GM12878 (cell line): ENCODE measurements at regions not wholly inside any gene's neighbourhood (a gene's known extent, or its start where the extent isn't known, plus 50 kb on each side); places are given as distances from the start of the nearest gene placed in this dataset.
"Not testable (repeated sequence)": the region's sequence is repeated elsewhere in the genome, so short reads cannot be mapped to it uniquely, and the experiment has no call there.

Experiments
- ATAC-seq: fragments of 200-7000 bp; cut with Tn5 transposase; 3 replicates; pipeline ENCODE4 v1.9.1; 2020; ENCODE audit warnings: mild to moderate bottlenecking, moderate library complexity
- BruUV-seq: library from RNA; stranded (reverse); fragments of 400-500 nt; replicated peaks from 2 replicates; lab custom pipeline; 2021; lab: Mats Ljungman, UMichigan
- CTCF ChIA-PET: fragments of 300-600 bp; sonication (Branson Sonifier 250); formaldehyde crosslinking; extraction: SDS; loops from one replicate; lab custom pipeline; 2021; ENCODE audit warnings: inconsistent platforms; lab: Yijun Ruan, JAX
- POLR2A ChIA-PET: fragments of 350-600 bp; formaldehyde crosslinking; extraction: SDS; loops from one replicate; lab custom pipeline; 2021; ENCODE audit warnings: inconsistent platforms; lab: Charles Lee
- RAD21 ChIA-PET: fragments of 300-600 bp; sonication (Branson Sonifier 250); formaldehyde crosslinking; loops from one replicate; lab custom pipeline; 2023; ENCODE audit warnings: antibody characterized with exemption; ENCODE audit not compliant: unreplicated experiment; lab: Charles Lee
- SMC1A ChIA-PET: fragments of 300-600 bp; sonication (Branson Sonifier 250); formaldehyde crosslinking; loops from one replicate; lab custom pipeline; 2023; ENCODE audit not compliant: unreplicated experiment, uncharacterized antibody; lab: Charles Lee
- DNase-seq: peaks from one replicate; pipeline ENCODE4 v3.0.0-alpha.2; 2011; ENCODE audit warnings: low read depth, low spot score
- FAIRE-seq: peaks from 3 replicates; lab custom pipeline; 2011; peaks lifted over from hg19 to GRCh38; lab: Jason Lieb, UNC
- H2AFZ ChIP-seq: 2 replicates; pipeline ENCODE4 v1.6.0; 2011; ENCODE audit warnings: low read depth, low read length, control low read depth; ENCODE audit not compliant: control insufficient read depth
- H3K27ac ChIP-seq: 2 replicates; pipeline ENCODE4 v1.5.1; 2011; ENCODE audit warnings: control low read depth; ENCODE audit not compliant: control insufficient read depth, insufficient read depth
- H3K27me3 ChIP-seq, 2 experiments: replicated peaks in 1 of 2; 2 replicates each; pipeline versions ENCODE4 v1.6.0 to v1.6.1; 2011; ENCODE audit warnings: low read length in 1 of 2; ENCODE audit not compliant: control insufficient read depth in 2 of 2, insufficient read depth in 2 of 2
- H3K36me3 ChIP-seq, 2 experiments: 2 replicates each; pipeline ENCODE4 v1.5.1; 2011; ENCODE audit warnings: low read length in 1 of 2; ENCODE audit not compliant: control insufficient read depth in 2 of 2, insufficient read depth in 2 of 2
- H3K4me1 ChIP-seq: 2 replicates; pipeline ENCODE4 v1.6.1; 2011; ENCODE audit warnings: mild to moderate bottlenecking, low read length, moderate library complexity, mixed read lengths; ENCODE audit not compliant: control insufficient read depth, insufficient read depth
- H3K4me2 ChIP-seq: 2 replicates; pipeline ENCODE4 v1.6.0; 2011; ENCODE audit warnings: control low read depth; ENCODE audit not compliant: control insufficient read depth, insufficient read depth
- H3K4me3 ChIP-seq: fragments of 200-600 bp; sonication (generic); 2 replicates; pipeline ENCODE4 v1.5.1; 2016
- H3K79me2 ChIP-seq: 2 replicates; pipeline ENCODE4 v1.6.0; 2011; ENCODE audit warnings: low read length; ENCODE audit not compliant: control insufficient read depth, insufficient read depth
- H3K9ac ChIP-seq: 2 replicates; pipeline ENCODE4 v1.8.0; 2011; ENCODE audit warnings: low read length, control low read depth, mixed read lengths; ENCODE audit not compliant: control insufficient read depth, insufficient read depth
- H3K9me3 ChIP-seq: replicated peaks from 3 replicates; pipeline ENCODE4 v1.5.1; 2011; ENCODE audit warnings: mild to moderate bottlenecking, low read length; ENCODE audit not compliant: control insufficient read depth, insufficient read depth
- H4K20me1 ChIP-seq: 2 replicates; pipeline ENCODE4 v1.6.0; 2011; ENCODE audit not compliant: control insufficient read depth, insufficient read depth
- KAT2A ChIP-seq: conservative IDR thresholded peaks from 2 replicates; pipeline ENCODE4 v1.6.1; 2011; ENCODE audit warnings: low read depth, low read length; ENCODE audit not compliant: control insufficient read depth
- MYC ChIP-seq: IDR thresholded peaks from 2 replicates; pipeline ENCODE4 v1.6.1; 2011; ENCODE audit warnings: mild to moderate bottlenecking, low read length, moderate library complexity, inconsistent platforms; ENCODE audit not compliant: insufficient read depth, insufficient replicate concordance, insufficient read length, severe bottlenecking
- NFIC ChIP-seq: IDR thresholded peaks from 2 replicates; pipeline ENCODE4 v1.6.1; 2012; ENCODE audit warnings: low read depth, mild to moderate bottlenecking, inconsistent platforms, low read length, moderate library complexity
- NFYB ChIP-seq: IDR thresholded peaks from 2 replicates; pipeline ENCODE4 v1.6.1; 2011; ENCODE audit warnings: low read depth, mild to moderate bottlenecking, low read length, improper control_type of control experiment, moderate library complexity; ENCODE audit not compliant: insufficient read depth
- SMC3 ChIP-seq: IDR thresholded peaks from 2 replicates; pipeline ENCODE4 v1.6.1; 2011; ENCODE audit warnings: low read length, improper control_type of control experiment, borderline replicate concordance
- SRF ChIP-seq, 2 experiments: IDR thresholded peaks; 2 replicates each; pipeline ENCODE4 v1.6.1; 2011; ENCODE audit warnings: low read depth in 2 of 2, low read length in 2 of 2, mild to moderate bottlenecking in 1 of 2, moderate library complexity in 1 of 2
- WGBS: methylation state at CpG from one replicate; pipeline ENCODE4 v1.1.6; 2016; ENCODE audit warnings: low lambda C conversion rate; ENCODE audit not compliant: insufficient replicate concordance, insufficient coverage; ENCODE audit errors: missing lambda C conversion rate; 5-methylcytosine and 5-hydroxymethylcytosine counted together
- in situ Hi-C: fragments of 300-500 bp; cut with MboI; formaldehyde crosslinking; loops from 9 replicates; pipeline ENCODE4 v1.14.3; 2018; ENCODE audit warnings: mixed read lengths
- intact Hi-C: fragments of 100-400 bp; cut with micrococcal nuclease; formaldehyde crosslinking; loops from one replicate; pipeline ENCODE4 v1.14.2; 2022; ENCODE audit not compliant: unreplicated experiment
- TF ChIP-seq, protein P1 (sequence below): IDR thresholded peaks from 2 replicates; pipeline ENCODE4 v1.6.1; 2011; ENCODE audit warnings: borderline replicate concordance, low read depth, mild to moderate bottlenecking, moderate library complexity, mixed read lengths, low read length; ENCODE audit not compliant: insufficient read depth; ENCODE audit errors: extremely low read length

DNA sequence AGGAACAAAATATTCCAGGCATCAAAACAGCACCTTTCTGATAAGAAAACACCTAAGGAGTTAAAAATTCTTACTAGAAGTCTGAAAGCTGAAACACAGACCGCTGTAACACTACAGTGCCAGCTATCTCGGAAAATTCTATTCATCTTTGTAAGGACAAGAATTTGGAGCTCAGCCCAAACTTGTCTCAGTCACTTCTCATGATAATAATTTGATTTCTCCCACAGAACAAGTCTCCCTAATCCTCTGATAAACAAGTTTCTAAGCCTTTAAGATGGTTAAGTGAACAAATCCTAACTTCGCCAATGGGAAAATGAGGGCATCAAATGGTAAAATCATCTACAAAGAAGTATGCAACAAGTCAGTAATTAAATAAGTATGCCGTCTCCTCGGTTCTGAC, 59.9 kb downstream of the SIPA1L2 start:
- H4K20me1 ChIP-seq, result no peaks in the 10 kb centered on the region
- ATAC-seq (no peak), FAIRE-seq (no peak), DNase-seq (no peak)
- H3K9me3 ChIP-seq, result no peaks in the 10 kb centered on the region
- ChIA-PET RAD21 (no interaction called here), SMC1A (no interaction called here), CTCF (no interaction called here), POLR2A (no interaction called here)
- H3K27ac ChIP-seq, result no peak overlapping the region
- WGBS, result 57% methylated on average over 5 of the region's 5 CpGs
- no peaks in the 10 kb centered on the region for H3K4me1 ChIP-seq
- H3K36me3 ChIP-seq, result no peaks in the 10 kb centered on the region
- intact Hi-C loops (no loop called here), in situ Hi-C loops (no loop called here)
- H3K27me3 ChIP-seq, result no peaks in the 10 kb centered on the region; a peak in 1 of 4 replicates
- no TSS peak for BruUV-seq
- no peak overlapping the region for H2AFZ ChIP-seq
- H3K9ac ChIP-seq, result no peak overlapping the region
- H3K79me2 ChIP-seq, result no peaks in the 10 kb centered on the region
- H3K4me2 ChIP-seq, result no peak overlapping the region
- TF ChIP-seq NFIC (no peak), SMC3 (no peak), KAT2A (no peak), MYC (no peak), NFYB (no peak), SRF (IDR thresholded peaks at IDR 0.05; ENCODE audit: low read depth in 2 of 2, low read length in 2 of 2) (no peak)
- TF ChIP-seq, protein P1, sequence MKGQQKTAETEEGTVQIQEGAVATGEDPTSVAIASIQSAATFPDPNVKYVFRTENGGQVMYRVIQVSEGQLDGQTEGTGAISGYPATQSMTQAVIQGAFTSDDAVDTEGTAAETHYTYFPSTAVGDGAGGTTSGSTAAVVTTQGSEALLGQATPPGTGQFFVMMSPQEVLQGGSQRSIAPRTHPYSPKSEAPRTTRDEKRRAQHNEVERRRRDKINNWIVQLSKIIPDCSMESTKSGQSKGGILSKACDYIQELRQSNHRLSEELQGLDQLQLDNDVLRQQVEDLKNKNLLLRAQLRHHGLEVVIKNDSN, result no peak
- no peak overlapping the region for H3K4me3 ChIP-seq

DNA sequence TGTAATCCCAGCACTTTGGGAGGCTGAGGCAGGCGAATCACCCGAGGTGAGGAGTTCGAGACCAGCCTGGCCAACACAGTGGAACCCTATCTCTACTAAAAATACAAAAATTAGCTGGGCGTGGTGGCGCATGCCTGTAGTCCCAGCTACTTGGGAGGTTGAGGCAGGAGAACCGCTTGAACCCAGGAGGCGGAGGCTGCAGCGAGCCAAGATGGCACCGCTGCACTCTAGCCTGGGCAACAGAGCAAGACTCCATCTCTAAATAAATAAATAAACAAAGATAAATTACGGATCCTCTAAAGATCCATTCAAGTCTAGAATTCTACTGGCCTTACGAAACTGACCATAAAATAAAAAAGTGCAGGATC, 60.4 kb downstream of the SIPA1L2 start:
- H4K20me1 ChIP-seq, ATAC-seq, H3K4me3 ChIP-seq, FAIRE-seq, H2AFZ ChIP-seq, H3K4me2 ChIP-seq, BruUV-seq, H3K27me3 ChIP-seq, H3K79me2 ChIP-seq, POLR2A ChIA-PET, SMC1A ChIA-PET, H3K27ac ChIP-seq, CTCF ChIA-PET, in situ Hi-C loops, H3K9ac ChIP-seq, RAD21 ChIA-PET, H3K36me3 ChIP-seq, H3K4me1 ChIP-seq, H3K9me3 ChIP-seq, intact Hi-C loops, DNase-seq: not testable (repeated sequence)
- WGBS, result 46% methylated on average over 11 of the region's 11 CpGs
